Naive thymus-derived CD4-positive, alpha-beta T cell (primary cell): ENCODE measurements at regions not wholly inside any gene's neighbourhood (a gene's known extent, or its start where the extent isn't known, plus 50 kb on each side); places are given as distances from the start of the nearest gene placed in this dataset.

Experiments
- ATAC-seq: fragments of 150-1000 bp; cut with Tn5 transposase; 2 replicates; pipeline ENCODE4 v1.10.0; 2021; ENCODE audit warnings: mild to moderate bottlenecking, moderate library complexity
- CTCF ChIA-PET: fragments of 350-600 bp; sonication (Branson Sonifier 250); formaldehyde crosslinking; loops from one replicate; lab custom pipeline; 2021; ENCODE audit warnings: antibody characterized with exemption; lab: Charles Lee
- POLR2A ChIA-PET: fragments of 350-600 bp; sonication (Branson Sonifier 250); formaldehyde crosslinking; loops from one replicate; lab custom pipeline; 2021; ENCODE audit warnings: antibody characterized with exemption, inconsistent platforms; lab: Charles Lee
- DNase-seq, 9 donors: peaks; one replicate each; pipeline versions ENCODE4 v3.0.0 to v3.0.0-alpha.2; 2020 to 2022; ENCODE audit warnings: mixed read lengths in 1 of 9
- H3K27ac ChIP-seq: one replicate; pipeline ENCODE4 v1.7.0; 2013; ENCODE audit warnings: mild to moderate bottlenecking, low read depth, low read length, moderate library complexity
- H3K27me3 ChIP-seq, 2 donors: one replicate each; pipeline ENCODE4 v1.7.0; 2013; ENCODE audit warnings: low read length in 2 of 2, mild to moderate bottlenecking in 2 of 2, moderate library complexity in 2 of 2; ENCODE audit not compliant: control insufficient read depth in 2 of 2, insufficient read depth in 2 of 2
- H3K36me3 ChIP-seq, 3 experiments: 1 replicate in 2 of 3; 2 replicates in 1 of 3; pipeline ENCODE4 v1.7.0; 2013; ENCODE audit warnings: low read length in 3 of 3, mild to moderate bottlenecking in 3 of 3, moderate library complexity in 1 of 3; ENCODE audit not compliant: insufficient read depth in 3 of 3, control insufficient read depth in 2 of 3
- H3K4me1 ChIP-seq, 2 donors: one replicate each; pipeline ENCODE4 v1.7.0; 2013; ENCODE audit warnings: low read length in 2 of 2, mild to moderate bottlenecking in 2 of 2, moderate library complexity in 1 of 2; ENCODE audit not compliant: control insufficient read depth in 2 of 2, insufficient read depth in 2 of 2
- H3K4me3 ChIP-seq: 2 replicates; pipeline ENCODE4 v1.7.0; 2013; ENCODE audit warnings: mild to moderate bottlenecking, low read length
- H3K9me3 ChIP-seq, 3 experiments: 1 replicate in 2 of 3; 2 replicates in 1 of 3; pipeline ENCODE4 v1.7.0; 2013; ENCODE audit warnings: low read length in 3 of 3; ENCODE audit not compliant: control insufficient read depth in 2 of 3
- H3K27ac Mint-ChIP-seq, 9 donors: one replicate each; pipeline ENCODE4 v1.8.0; 2020 to 2022; ENCODE audit warnings: mixed read lengths in 9 of 9, mild to moderate bottlenecking in 8 of 9, moderate library complexity in 5 of 9, inconsistent platforms in 2 of 9
- H3K27me3 Mint-ChIP-seq, 5 donors: one replicate each; pipeline ENCODE4 v1.8.0; 2021 to 2022; ENCODE audit warnings: mixed read lengths in 5 of 5, mild to moderate bottlenecking in 1 of 5
- H3K36me3 Mint-ChIP-seq, 5 donors: one replicate each; pipeline ENCODE4 v1.8.0; 2020 to 2022; ENCODE audit warnings: mixed read lengths in 5 of 5, mild to moderate bottlenecking in 3 of 5, inconsistent platforms in 1 of 5
- H3K4me1 Mint-ChIP-seq, 7 donors: one replicate each; pipeline ENCODE4 v1.8.0; 2020 to 2022; ENCODE audit warnings: mixed read lengths in 7 of 7, mild to moderate bottlenecking in 3 of 7, inconsistent platforms in 1 of 7
- H3K4me3 Mint-ChIP-seq, 10 donors: one replicate each; pipeline ENCODE4 v1.8.0; 2020 to 2022; ENCODE audit warnings: mild to moderate bottlenecking in 10 of 10, mixed read lengths in 10 of 10, moderate library complexity in 6 of 10, inconsistent platforms in 2 of 10
- H3K9me3 Mint-ChIP-seq, 11 donors: one replicate each; pipeline ENCODE4 v1.8.0; 2020 to 2022; ENCODE audit warnings: mixed read lengths in 11 of 11, mild to moderate bottlenecking in 4 of 11, inconsistent platforms in 1 of 11, moderate library complexity in 1 of 11
- intact Hi-C, 2 donors: fragments of 100-400 bp; cut with micrococcal nuclease; formaldehyde crosslinking; loops; one replicate each; pipeline ENCODE4 v1.15.1; 2023

GRCh38 chr2:207394203-207394781 lies 135.5 kb upstream of the CREB1 start:
- no peak overlapping the region for H3K27ac Mint-ChIP-seq
- peaks cover 0 to 10% (median 4%) of the 10 kb centered on the region in 11 donors for H3K9me3 Mint-ChIP-seq
- Histone ChIP-seq H3K9me3 (no peaks in the 10 kb centered on the region), H3K4me3 (no peak overlapping the region), H3K27me3 (no peaks in the 10 kb centered on the region), H3K36me3 (no peaks in the 10 kb centered on the region), H3K4me1 (no peaks in the 10 kb centered on the region), H3K27ac (no peak overlapping the region)
- ATAC-seq (no peak), DNase-seq (no peak)
- H3K4me1 Mint-ChIP-seq = peaks cover 0 to 3% (median 0%) of the 10 kb centered on the region in 7 donors
- H3K36me3 Mint-ChIP-seq = peaks cover 0 to 5% (median 3%) of the 10 kb centered on the region in 5 donors
- no peak overlapping the region for H3K4me3 Mint-ChIP-seq
- CTCF ChIA-PET = no interaction called here
- H3K27me3 Mint-ChIP-seq = peaks cover 0 to 14% (median 0%) of the 10 kb centered on the region in 5 donors
- intact Hi-C loops = no loop called here
- POLR2A ChIA-PET = no interaction called here

GRCh38 chr2:207394812-207395534 lies 134.8 kb upstream of the CREB1 start:
- POLR2A ChIA-PET = no interaction called here
- no peak overlapping the region for H3K4me3 Mint-ChIP-seq
- Histone ChIP-seq H3K27ac (no peak overlapping the region), H3K36me3 (no peaks in the 10 kb centered on the region), H3K9me3 (no peaks in the 10 kb centered on the region), H3K4me1 (no peaks in the 10 kb centered on the region), H3K27me3 (no peaks in the 10 kb centered on the region), H3K4me3 (no peak overlapping the region)
- peaks cover 0 to 3% (median 0%) of the 10 kb centered on the region in 7 donors for H3K4me1 Mint-ChIP-seq
- H3K9me3 Mint-ChIP-seq = peaks cover 0 to 10% (median 4%) of the 10 kb centered on the region in 11 donors
- peaks cover 0 to 5% (median 3%) of the 10 kb centered on the region in 5 donors for H3K36me3 Mint-ChIP-seq
- DNase-seq (peak in 1 of 9 donors; percentile 36), ATAC-seq (no peak)
- H3K27ac Mint-ChIP-seq = peak overlapping the region in 1 of 9 donors; percentile 27
- H3K27me3 Mint-ChIP-seq = peaks cover 0 to 14% (median 0%) of the 10 kb centered on the region in 5 donors
- intact Hi-C loops = no loop called here
- CTCF ChIA-PET = no interaction called here

GRCh38 chr2:207395535-207396251 lies 134.1 kb upstream of the CREB1 start:
- Mint-ChIP-seq H3K27ac (no peak overlapping the region), H3K27me3 (peaks cover 0 to 14% (median 0%) of the 10 kb centered on the region in 5 donors), H3K36me3 (peaks cover 0 to 5% (median 3%) of the 10 kb centered on the region in 5 donors), H3K4me3 (no peak overlapping the region), H3K9me3 (peaks cover 0 to 10% (median 4%) of the 10 kb centered on the region in 11 donors), H3K4me1 (peaks cover 0 to 3% (median 0%) of the 10 kb centered on the region in 7 donors)
- intact Hi-C loops = no loop called here
- ATAC-seq (no peak), DNase-seq (no peak)
- Histone ChIP-seq H3K27me3 (no peaks in the 10 kb centered on the region), H3K9me3 (no peaks in the 10 kb centered on the region), H3K36me3 (no peaks in the 10 kb centered on the region), H3K4me3 (no peak overlapping the region), H3K4me1 (no peaks in the 10 kb centered on the region), H3K27ac (no peak overlapping the region)
- ChIA-PET POLR2A (no interaction called here), CTCF (no interaction called here)

GRCh38 chr2:207397917-207398655 lies 131.7 kb upstream of the CREB1 start:
- peaks cover 0 to 3% (median 0%) of the 10 kb centered on the region in 7 donors for H3K4me1 Mint-ChIP-seq
- no peak for DNase-seq
- no peak overlapping the region for H3K4me3 Mint-ChIP-seq
- ChIA-PET CTCF (interaction anchor here (0.6 kb wide), 1 partner anchor 36 kb away, joined by 3 read pairs; no protein-coding TSS in a partner anchor), POLR2A (no interaction called here)
- peaks cover 0 to 5% (median 3%) of the 10 kb centered on the region in 5 donors for H3K36me3 Mint-ChIP-seq
- no peak for ATAC-seq
- no peak overlapping the region for H3K27ac ChIP-seq
- H3K9me3 Mint-ChIP-seq = peaks cover 0 to 10% (median 4%) of the 10 kb centered on the region in 11 donors
- no peaks in the 10 kb centered on the region for H3K36me3 ChIP-seq
- no peak overlapping the region for H3K27ac Mint-ChIP-seq
- peaks cover 0 to 12% (median 0%) of the 10 kb centered on the region in 5 donors for H3K27me3 Mint-ChIP-seq
- intact Hi-C loops = no loop called here
- H3K4me1 ChIP-seq = no peaks in the 10 kb centered on the region
- H3K4me3 ChIP-seq = no peak overlapping the region
- H3K27me3 ChIP-seq = no peaks in the 10 kb centered on the region
- H3K9me3 ChIP-seq = no peaks in the 10 kb centered on the region

- CTCF ChIA-PET = no interaction called here
- H3K27ac Mint-ChIP-seq = no peak overlapping the region
- no peak overlapping the region for H3K27ac ChIP-seq
- peaks cover 0 to 10% (median 0%) of the 10 kb centered on the region in 11 donors for H3K9me3 Mint-ChIP-seq
- H3K27me3 ChIP-seq = no peaks in the 10 kb centered on the region
- H3K4me3 ChIP-seq = no peak overlapping the region
- H3K27me3 Mint-ChIP-seq = peaks cover 0 to 8% (median 0%) of the 10 kb centered on the region in 5 donors
- no peak overlapping the region for H3K4me3 Mint-ChIP-seq
- DNase-seq = no peak
- intact Hi-C loops = no loop called here
- no peak for ATAC-seq
- no peaks in the 10 kb centered on the region for H3K36me3 ChIP-seq
- peaks cover 0 to 3% (median 0%) of the 10 kb centered on the region in 7 donors for H3K4me1 Mint-ChIP-seq
- H3K36me3 Mint-ChIP-seq = peaks cover 0 to 6% (median 5%) of the 10 kb centered on the region in 5 donors
- H3K4me1 ChIP-seq = no peaks in the 10 kb centered on the region
- POLR2A ChIA-PET = no interaction called here
- no peaks in the 10 kb centered on the region for H3K9me3 ChIP-seq
These were observed 130.5 kb upstream of the CREB1 start for GRCh38 chr2:207399301-207399700.

GRCh38 chr2:207401338-207401737 lies 128.4 kb upstream of the CREB1 start:
- no peaks in the 10 kb centered on the region for H3K36me3 ChIP-seq
- H3K27me3 ChIP-seq = no peaks in the 10 kb centered on the region
- intact Hi-C loops = no loop called here
- H3K4me1 Mint-ChIP-seq = no peaks in the 10 kb centered on the region
- no peak overlapping the region for H3K27ac Mint-ChIP-seq
- H3K36me3 Mint-ChIP-seq = peaks cover 0 to 9% (median 7%) of the 10 kb centered on the region in 5 donors
- H3K27me3 Mint-ChIP-seq = no peaks in the 10 kb centered on the region
- H3K4me3 Mint-ChIP-seq = no peak overlapping the region
- ChIA-PET CTCF (no interaction called here), POLR2A (no interaction called here)
- no peaks in the 10 kb centered on the region for H3K4me1 ChIP-seq
- DNase-seq = no peak
- ATAC-seq = no peak
- no peaks in the 10 kb centered on the region for H3K9me3 ChIP-seq
- H3K9me3 Mint-ChIP-seq = peaks cover 0 to 3% (median 0%) of the 10 kb centered on the region in 11 donors
- no peak overlapping the region for H3K4me3 ChIP-seq
- H3K27ac ChIP-seq = no peak overlapping the region
